Upper lobe of left lung (tissue), 6 donors: ENCODE measurements at regions not wholly inside any gene's neighbourhood (a gene's known extent, or its start where the extent isn't known, plus 50 kb on each side); places are given as distances from the start of the nearest gene placed in this dataset.

Source experiments
- ATAC-seq, 2 donors: fragments of 200-7000 bp; cut with Tn5 transposase; one replicate each; pipeline ENCODE4 v1.9.1; 2022; ENCODE audit warnings: mild to moderate bottlenecking in 2 of 2, moderate library complexity in 2 of 2; ENCODE audit not compliant: low FRiP score in 2 of 2
- DNase-seq, 2 donors: peaks; one replicate each; pipeline ENCODE4 v3.0.0-alpha.2; 2019 to 2020
- H3K27ac ChIP-seq, 4 donors: fragments of 200-600 bp; sonication (generic); one replicate each; pipeline ENCODE4 v1.5.1; 2016 to 2019
- H3K27me3 ChIP-seq, 4 donors: fragments of 200-600 bp; sonication (generic); one replicate each; pipeline ENCODE4 v1.5.1; 2017 to 2019
- H3K36me3 ChIP-seq, 4 donors: fragments of 200-600 bp; sonication (generic); one replicate each; pipeline ENCODE4 v1.5.1; 2016 to 2019
- H3K4me1 ChIP-seq, 4 donors: fragments of 200-600 bp; sonication (generic); one replicate each; pipeline ENCODE4 v1.5.1; 2018 to 2019
- H3K4me3 ChIP-seq, 4 donors: fragments of 200-600 bp; sonication (generic); one replicate each; pipeline ENCODE4 v1.5.1; 2017 to 2019; ENCODE audit warnings: mild to moderate bottlenecking in 2 of 4, moderate library complexity in 1 of 4
- H3K9me3 ChIP-seq, 4 donors: fragments of 200-600 bp; sonication (generic); one replicate each; pipeline ENCODE4 v1.5.1; 2018 to 2019
- EP300 ChIP-seq, 4 donors: sonication (generic); formaldehyde crosslinking; IDR thresholded peaks; one replicate each; pipeline ENCODE4 v1.5.1; 2017; ENCODE audit warnings: antibody characterized with exemption in 4 of 4, control low read depth in 2 of 4
- POLR2A ChIP-seq, 4 donors: fragments of 450-650 bp; IDR thresholded peaks; one replicate each; pipeline ENCODE4 v1.5.1; 2016 to 2017; ENCODE audit warnings: antibody characterized with exemption in 4 of 4, mild to moderate bottlenecking in 2 of 4
- POLR2AphosphoS5 ChIP-seq, 2 donors: sonication (generic); formaldehyde crosslinking; IDR thresholded peaks; one replicate each; pipeline ENCODE4 v1.5.1; 2017; ENCODE audit warnings: antibody characterized with exemption in 2 of 2
- WGBS, 2 donors: methylation state at CpG; one replicate each; pipeline ENCODE4 v1.1.5; 2017 to 2018; 5-methylcytosine and 5-hydroxymethylcytosine counted together
- TF ChIP-seq, protein P1 (sequence below), 6 experiments: fragments of 450-650 bp in 4 of 6; fragments of 200-600 bp in 2 of 6; sonication (generic) in 2 of 6; IDR thresholded peaks; one replicate each; pipeline ENCODE4 v1.5.1; 2016 to 2019; ENCODE audit warnings: antibody characterized with exemption in 6 of 6
- donor health status: DM: no; HTN: no; CAD: no; lungs with moderate emphysema.
- donor health status: DM: no; HTN: yes; CAD: no; lungs with severe emphysema.

DNA sequence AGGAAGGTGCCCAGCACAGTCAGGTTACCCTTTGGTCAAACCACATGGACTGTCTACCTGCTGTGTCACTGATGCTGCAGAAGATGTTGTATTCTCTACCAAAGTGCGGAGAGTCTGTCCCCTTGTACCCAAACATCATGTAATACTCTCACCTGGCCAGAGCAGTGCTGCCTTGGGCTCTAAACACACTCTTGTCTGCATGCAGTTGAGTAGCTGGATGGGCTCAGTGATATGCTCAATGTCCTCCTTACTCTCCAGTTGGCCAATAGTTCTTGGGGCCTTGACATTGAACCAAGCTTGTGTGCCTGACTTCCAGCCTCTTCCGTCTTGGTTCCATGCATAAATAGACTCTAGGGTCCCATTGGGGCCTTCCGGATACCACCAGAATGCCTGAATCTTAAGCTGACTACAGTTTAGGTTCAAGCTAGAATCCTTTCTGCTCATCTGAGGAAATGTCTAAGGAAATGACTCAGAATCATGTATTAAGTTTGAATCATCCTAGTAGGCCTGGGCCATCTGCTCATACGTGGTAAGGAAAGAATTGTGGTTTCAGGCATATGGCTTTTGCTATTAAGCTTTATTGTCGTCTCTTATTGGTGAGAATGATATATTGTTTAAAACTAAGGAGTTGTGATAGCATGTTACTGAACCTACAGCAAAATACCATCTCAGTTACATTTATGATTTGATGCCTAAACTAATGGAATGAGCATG is 118.0 kb downstream of the OTUD1 start:
- Histone ChIP-seq H3K27ac (no peak overlapping the region), H3K4me1 (no peaks in the 10 kb centered on the region), H3K36me3 (no peaks in the 10 kb centered on the region), H3K9me3 (peaks cover 0 to 8% (median 4%) of the 10 kb centered on the region in 4 donors), H3K4me3 (no peak overlapping the region), H3K27me3 (no peaks in the 10 kb centered on the region)
- 73 to 82% methylated on average over 5 of the region's 5 CpGs for WGBS, 2 donors
- ATAC-seq (peak in 1 of 2 donors; percentile 74), DNase-seq (no peak)
- no peak for TF ChIP-seq POLR2A (IDR thresholded peaks at IDR 0.05)
- TF ChIP-seq EP300 (IDR thresholded peaks at IDR 0.05) = no peak
- TF ChIP-seq, protein P1, sequence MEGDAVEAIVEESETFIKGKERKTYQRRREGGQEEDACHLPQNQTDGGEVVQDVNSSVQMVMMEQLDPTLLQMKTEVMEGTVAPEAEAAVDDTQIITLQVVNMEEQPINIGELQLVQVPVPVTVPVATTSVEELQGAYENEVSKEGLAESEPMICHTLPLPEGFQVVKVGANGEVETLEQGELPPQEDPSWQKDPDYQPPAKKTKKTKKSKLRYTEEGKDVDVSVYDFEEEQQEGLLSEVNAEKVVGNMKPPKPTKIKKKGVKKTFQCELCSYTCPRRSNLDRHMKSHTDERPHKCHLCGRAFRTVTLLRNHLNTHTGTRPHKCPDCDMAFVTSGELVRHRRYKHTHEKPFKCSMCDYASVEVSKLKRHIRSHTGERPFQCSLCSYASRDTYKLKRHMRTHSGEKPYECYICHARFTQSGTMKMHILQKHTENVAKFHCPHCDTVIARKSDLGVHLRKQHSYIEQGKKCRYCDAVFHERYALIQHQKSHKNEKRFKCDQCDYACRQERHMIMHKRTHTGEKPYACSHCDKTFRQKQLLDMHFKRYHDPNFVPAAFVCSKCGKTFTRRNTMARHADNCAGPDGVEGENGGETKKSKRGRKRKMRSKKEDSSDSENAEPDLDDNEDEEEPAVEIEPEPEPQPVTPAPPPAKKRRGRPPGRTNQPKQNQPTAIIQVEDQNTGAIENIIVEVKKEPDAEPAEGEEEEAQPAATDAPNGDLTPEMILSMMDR (IDR thresholded peaks at IDR 0.05) = no peak
- TF ChIP-seq POLR2AphosphoS5 (IDR thresholded peaks at IDR 0.05) = no peak

DNA sequence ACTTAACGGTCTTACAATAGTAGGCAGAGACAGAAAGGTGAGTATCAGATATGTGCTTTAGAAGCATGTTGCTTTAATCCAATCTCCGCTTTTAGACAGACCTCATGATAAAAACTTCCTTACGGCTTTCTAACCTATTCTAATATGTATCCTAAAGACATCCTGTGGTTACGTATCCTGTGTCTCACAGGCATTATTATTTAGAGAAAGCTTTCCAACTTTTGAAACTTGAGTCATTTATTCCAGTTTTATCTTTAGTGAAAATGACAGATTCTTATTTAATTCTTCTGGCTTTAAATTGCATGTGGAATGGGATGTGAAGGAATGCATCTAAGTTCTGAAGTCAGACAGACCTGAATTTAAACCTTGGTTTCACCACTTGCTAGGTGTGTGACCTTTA is 118.9 kb downstream of the OTUD1 start:
- Histone ChIP-seq H3K36me3 (no peaks in the 10 kb centered on the region), H3K27ac (no peak overlapping the region), H3K9me3 (peaks cover 4 to 15% (median 9%) of the 10 kb centered on the region in 4 donors), H3K4me3 (no peak overlapping the region), H3K27me3 (no peaks in the 10 kb centered on the region), H3K4me1 (no peaks in the 10 kb centered on the region)
- no peak for TF ChIP-seq POLR2AphosphoS5 (IDR thresholded peaks at IDR 0.05)
- TF ChIP-seq, protein P1 (IDR thresholded peaks at IDR 0.05) = no peak
- TF ChIP-seq EP300 (IDR thresholded peaks at IDR 0.05) = no peak
- no peak for TF ChIP-seq POLR2A (IDR thresholded peaks at IDR 0.05)
- no peak for DNase-seq
- ATAC-seq = peak in 1 of 2 donors; percentile 40
- 88 to 90% methylated on average over 4 of the region's 4 CpGs for WGBS, 2 donors

DNA sequence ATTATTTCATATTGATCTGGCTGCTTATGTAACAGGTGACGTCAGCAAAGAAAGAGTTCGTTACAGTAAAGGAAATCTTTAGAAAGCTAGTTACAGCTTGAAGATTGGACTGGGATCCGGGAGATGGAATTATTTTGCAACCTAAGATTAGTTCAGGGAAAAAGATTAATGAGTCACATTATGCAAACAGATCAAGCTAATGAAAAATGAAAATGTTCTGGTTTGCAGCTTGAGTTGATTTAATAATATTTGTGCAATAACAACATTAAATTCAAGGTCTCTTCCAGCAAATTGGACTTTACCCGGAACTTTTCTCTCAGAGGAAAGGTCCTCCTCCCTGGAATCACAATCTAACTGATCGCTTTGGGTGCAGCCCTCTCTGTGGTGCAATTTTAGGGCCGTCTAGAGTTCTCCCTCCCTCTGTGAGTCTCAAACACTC is 119.5 kb downstream of the OTUD1 start:
- H3K27ac ChIP-seq = no peak overlapping the region
- WGBS, 2 donors = 61 to 62% methylated on average over 6 of the region's 6 CpGs
- H3K9me3 ChIP-seq = peaks cover 4 to 15% (median 9%) of the 10 kb centered on the region in 4 donors
- H3K4me1 ChIP-seq = no peaks in the 10 kb centered on the region
- ATAC-seq (peak in 1 of 2 donors; percentile 65), DNase-seq (no peak)
- H3K27me3 ChIP-seq = no peaks in the 10 kb centered on the region
- no peaks in the 10 kb centered on the region for H3K36me3 ChIP-seq
- TF ChIP-seq EP300 (IDR thresholded peaks at IDR 0.05) (no peak), POLR2A (IDR thresholded peaks at IDR 0.05) (no peak), POLR2AphosphoS5 (IDR thresholded peaks at IDR 0.05) (no peak)
- TF ChIP-seq, protein P1 (IDR thresholded peaks at IDR 0.05) = no peak
- H3K4me3 ChIP-seq = no peak overlapping the region

DNA sequence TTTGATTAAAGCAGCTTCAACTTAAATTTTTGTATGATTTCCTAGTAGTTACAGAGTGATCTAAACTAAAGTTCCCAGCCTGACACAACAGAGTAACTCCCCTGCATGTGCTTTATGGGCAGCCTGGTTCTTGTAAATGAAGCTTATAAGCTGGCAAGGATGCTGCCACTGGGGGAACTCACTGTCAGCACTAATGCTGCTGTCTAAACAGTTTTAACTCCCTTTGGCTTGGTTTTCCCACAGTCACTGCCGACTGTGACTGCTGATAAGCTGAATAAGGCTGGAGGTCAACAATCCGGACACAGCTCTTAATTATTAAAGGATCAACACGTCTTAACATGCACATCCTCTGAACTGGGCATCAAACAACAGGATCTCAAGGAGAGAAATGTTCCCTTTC is 130.1 kb downstream of the OTUD1 start:
- WGBS, 2 donors = 30 to 45% methylated on average over 3 of the region's 3 CpGs
- Histone ChIP-seq H3K4me3 (no peak overlapping the region), H3K27me3 (no peaks in the 10 kb centered on the region), H3K4me1 (no peaks in the 10 kb centered on the region), H3K36me3 (no peaks in the 10 kb centered on the region), H3K9me3 (peaks cover 0 to 18% (median 7%) of the 10 kb centered on the region in 4 donors), H3K27ac (no peak overlapping the region)
- no peak for TF ChIP-seq POLR2AphosphoS5 (IDR thresholded peaks at IDR 0.05)
- no peak for TF ChIP-seq POLR2A (IDR thresholded peaks at IDR 0.05)
- no peak for TF ChIP-seq EP300 (IDR thresholded peaks at IDR 0.05)
- TF ChIP-seq, protein P1 (IDR thresholded peaks at IDR 0.05) = no peak
- DNase-seq = no peak
- ATAC-seq = no peak

DNA sequence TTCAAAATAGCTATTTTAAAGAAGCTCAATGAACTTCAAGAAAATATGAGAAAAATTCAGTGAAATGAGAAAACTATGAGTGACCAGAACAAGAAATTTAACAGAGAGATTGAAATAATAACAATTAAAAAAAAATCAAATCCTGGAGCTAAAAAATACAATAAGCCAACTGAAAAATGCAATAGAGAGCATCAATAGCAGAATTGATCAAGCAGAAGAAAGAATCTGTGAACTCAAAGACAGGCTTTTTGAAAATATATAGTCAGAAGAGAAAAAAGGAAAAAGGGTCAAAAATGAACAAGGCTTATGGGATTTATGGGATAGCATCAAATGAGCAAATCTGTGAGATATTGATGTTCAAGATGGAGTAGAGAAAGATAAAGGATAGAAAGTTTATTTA is 133.0 kb downstream of the OTUD1 start:
- no peak overlapping the region for H3K4me3 ChIP-seq
- peaks cover 0 to 18% (median 7%) of the 10 kb centered on the region in 4 donors for H3K9me3 ChIP-seq
- DNase-seq (no peak), ATAC-seq (no peak)
- H3K27me3 ChIP-seq = no peaks in the 10 kb centered on the region
- TF ChIP-seq POLR2A (IDR thresholded peaks at IDR 0.05) (no peak), EP300 (IDR thresholded peaks at IDR 0.05) (no peak), POLR2AphosphoS5 (IDR thresholded peaks at IDR 0.05) (no peak)
- TF ChIP-seq, protein P1 (IDR thresholded peaks at IDR 0.05) = no peak
- no peak overlapping the region for H3K27ac ChIP-seq
- no peaks in the 10 kb centered on the region for H3K4me1 ChIP-seq
- H3K36me3 ChIP-seq = no peaks in the 10 kb centered on the region
